ENCODE measurements at regions not wholly inside any gene's neighbourhood (a gene's known extent, or its start where the extent isn't known, plus 50 kb on each side); places are given as distances from the start of the nearest gene placed in this dataset.

DNA sequence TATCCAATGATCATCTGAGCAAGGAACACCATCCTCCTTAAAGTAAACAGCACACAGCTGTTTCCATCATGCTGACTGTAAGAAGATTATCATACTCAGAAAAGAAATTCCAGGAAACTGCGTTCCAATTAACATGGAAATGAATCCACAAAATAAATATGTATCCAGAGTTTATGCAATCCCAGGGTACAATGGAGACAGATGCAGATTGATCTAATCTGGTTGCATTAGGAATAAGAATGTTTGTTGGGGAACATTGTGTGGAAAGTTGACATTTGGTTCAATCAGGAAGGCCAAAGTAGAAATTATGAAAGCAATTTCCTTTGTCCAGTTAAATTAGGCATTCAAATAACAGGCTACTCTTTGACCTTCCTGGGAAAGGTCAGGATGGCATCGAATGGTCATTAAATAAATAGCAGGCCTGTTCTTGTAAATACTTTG lies 236.9 kb upstream of the AMIGO2 start:
- ChIA-PET CTCF (no interaction called here), POLR2A (no interaction called here)
- Histone ChIP-seq H3K36me3 (ENCODE audit: control insufficient read depth in 2 of 2, insufficient read depth in 1 of 2, low read length in 2 of 2) (no peaks in the 10 kb centered on the region), H3K27ac (ENCODE audit: extremely low read depth, low read depth, low read length) (no peak overlapping the region), H3K4me1 (ENCODE audit: control insufficient read depth, insufficient read depth, low read length) (no peaks in the 10 kb centered on the region), H3K4me3 (ENCODE audit: low read depth, low read length) (no peak overlapping the region), H3K9me3 (ENCODE audit: control insufficient read depth, insufficient read depth, low read depth, low read length) (no peaks in the 10 kb centered on the region)
- TF ChIP-seq, protein P1, sequence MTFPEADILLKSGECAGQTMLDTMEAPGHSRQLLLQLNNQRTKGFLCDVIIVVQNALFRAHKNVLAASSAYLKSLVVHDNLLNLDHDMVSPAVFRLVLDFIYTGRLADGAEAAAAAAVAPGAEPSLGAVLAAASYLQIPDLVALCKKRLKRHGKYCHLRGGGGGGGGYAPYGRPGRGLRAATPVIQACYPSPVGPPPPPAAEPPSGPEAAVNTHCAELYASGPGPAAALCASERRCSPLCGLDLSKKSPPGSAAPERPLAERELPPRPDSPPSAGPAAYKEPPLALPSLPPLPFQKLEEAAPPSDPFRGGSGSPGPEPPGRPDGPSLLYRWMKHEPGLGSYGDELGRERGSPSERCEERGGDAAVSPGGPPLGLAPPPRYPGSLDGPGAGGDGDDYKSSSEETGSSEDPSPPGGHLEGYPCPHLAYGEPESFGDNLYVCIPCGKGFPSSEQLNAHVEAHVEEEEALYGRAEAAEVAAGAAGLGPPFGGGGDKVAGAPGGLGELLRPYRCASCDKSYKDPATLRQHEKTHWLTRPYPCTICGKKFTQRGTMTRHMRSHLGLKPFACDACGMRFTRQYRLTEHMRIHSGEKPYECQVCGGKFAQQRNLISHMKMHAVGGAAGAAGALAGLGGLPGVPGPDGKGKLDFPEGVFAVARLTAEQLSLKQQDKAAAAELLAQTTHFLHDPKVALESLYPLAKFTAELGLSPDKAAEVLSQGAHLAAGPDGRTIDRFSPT (tag by site-specific recombination; IDR thresholded peaks at IDR 0.05): no peak
- TF ChIP-seq, protein P2, sequence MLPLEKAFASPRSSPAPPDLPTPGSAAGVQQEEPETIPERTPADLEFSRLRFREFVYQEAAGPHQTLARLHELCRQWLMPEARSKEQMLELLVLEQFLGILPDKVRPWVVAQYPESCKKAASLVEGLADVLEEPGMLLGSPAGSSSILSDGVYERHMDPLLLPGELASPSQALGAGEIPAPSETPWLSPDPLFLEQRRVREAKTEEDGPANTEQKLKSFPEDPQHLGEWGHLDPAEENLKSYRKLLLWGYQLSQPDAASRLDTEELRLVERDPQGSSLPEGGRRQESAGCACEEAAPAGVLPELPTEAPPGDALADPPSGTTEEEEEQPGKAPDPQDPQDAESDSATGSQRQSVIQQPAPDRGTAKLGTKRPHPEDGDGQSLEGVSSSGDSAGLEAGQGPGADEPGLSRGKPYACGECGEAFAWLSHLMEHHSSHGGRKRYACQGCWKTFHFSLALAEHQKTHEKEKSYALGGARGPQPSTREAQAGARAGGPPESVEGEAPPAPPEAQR (tag by site-specific recombination; IDR thresholded peaks at IDR 0.05): no peak
- TF ChIP-seq, protein P3, sequence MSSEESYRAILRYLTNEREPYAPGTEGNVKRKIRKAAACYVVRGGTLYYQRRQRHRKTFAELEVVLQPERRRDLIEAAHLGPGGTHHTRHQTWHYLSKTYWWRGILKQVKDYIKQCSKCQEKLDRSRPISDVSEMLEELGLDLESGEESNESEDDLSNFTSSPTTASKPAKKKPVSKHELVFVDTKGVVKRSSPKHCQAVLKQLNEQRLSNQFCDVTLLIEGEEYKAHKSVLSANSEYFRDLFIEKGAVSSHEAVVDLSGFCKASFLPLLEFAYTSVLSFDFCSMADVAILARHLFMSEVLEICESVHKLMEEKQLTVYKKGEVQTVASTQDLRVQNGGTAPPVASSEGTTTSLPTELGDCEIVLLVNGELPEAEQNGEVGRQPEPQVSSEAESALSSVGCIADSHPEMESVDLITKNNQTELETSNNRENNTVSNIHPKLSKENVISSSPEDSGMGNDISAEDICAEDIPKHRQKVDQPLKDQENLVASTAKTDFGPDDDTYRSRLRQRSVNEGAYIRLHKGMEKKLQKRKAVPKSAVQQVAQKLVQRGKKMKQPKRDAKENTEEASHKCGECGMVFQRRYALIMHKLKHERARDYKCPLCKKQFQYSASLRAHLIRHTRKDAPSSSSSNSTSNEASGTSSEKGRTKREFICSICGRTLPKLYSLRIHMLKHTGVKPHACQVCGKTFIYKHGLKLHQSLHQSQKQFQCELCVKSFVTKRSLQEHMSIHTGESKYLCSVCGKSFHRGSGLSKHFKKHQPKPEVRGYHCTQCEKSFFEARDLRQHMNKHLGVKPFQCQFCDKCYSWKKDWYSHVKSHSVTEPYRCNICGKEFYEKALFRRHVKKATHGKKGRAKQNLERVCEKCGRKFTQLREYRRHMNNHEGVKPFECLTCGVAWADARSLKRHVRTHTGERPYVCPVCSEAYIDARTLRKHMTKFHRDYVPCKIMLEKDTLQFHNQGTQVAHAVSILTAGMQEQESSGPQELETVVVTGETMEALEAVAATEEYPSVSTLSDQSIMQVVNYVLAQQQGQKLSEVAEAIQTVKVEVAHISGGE (tag by site-specific recombination; conservative IDR thresholded peaks at IDR 0.05; ENCODE audit: low read depth): no peak
- TF ChIP-seq ZBTB1 (tag by site-specific recombination; IDR thresholded peaks at IDR 0.05): no peak
- TF ChIP-seq ZSCAN23 (tag by site-specific recombination; IDR thresholded peaks at IDR 0.05): no peak
- no peak for TF ChIP-seq OSR2 (tag by site-specific recombination; IDR thresholded peaks at IDR 0.05)
- TF ChIP-seq ZNF341 (tag by site-specific recombination; IDR thresholded peaks at IDR 0.05; ENCODE audit: low read depth): no peak
- no peak for TF ChIP-seq ZNF529 (tag by site-specific recombination; IDR thresholded peaks at IDR 0.05; ENCODE audit: insufficient replicate concordance)
- TF ChIP-seq SP2 (tag by site-specific recombination; IDR thresholded peaks at IDR 0.05): no peak
- TF ChIP-seq, protein P4, sequence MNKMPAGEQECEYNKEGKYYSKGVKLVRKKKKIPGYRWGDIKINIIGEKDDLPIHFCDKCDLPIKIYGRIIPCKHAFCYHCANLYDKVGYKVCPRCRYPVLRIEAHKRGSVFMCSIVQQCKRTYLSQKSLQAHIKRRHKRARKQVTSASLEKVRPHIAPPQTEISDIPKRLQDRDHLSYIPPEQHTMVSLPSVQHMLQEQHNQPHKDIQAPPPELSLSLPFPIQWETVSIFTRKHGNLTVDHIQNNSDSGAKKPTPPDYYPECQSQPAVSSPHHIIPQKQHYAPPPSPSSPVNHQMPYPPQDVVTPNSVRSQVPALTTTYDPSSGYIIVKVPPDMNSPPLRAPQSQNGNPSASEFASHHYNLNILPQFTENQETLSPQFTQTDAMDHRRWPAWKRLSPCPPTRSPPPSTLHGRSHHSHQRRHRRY (tag by site-specific recombination; IDR thresholded peaks at IDR 0.05): no peak
- TF ChIP-seq ZNF530 (tag by site-specific recombination; IDR thresholded peaks at IDR 0.05; ENCODE audit: low read depth): no peak
- TF ChIP-seq ZNF660 (tag by site-specific recombination; IDR thresholded peaks at IDR 0.05): no peak
- TF ChIP-seq, protein P5, sequence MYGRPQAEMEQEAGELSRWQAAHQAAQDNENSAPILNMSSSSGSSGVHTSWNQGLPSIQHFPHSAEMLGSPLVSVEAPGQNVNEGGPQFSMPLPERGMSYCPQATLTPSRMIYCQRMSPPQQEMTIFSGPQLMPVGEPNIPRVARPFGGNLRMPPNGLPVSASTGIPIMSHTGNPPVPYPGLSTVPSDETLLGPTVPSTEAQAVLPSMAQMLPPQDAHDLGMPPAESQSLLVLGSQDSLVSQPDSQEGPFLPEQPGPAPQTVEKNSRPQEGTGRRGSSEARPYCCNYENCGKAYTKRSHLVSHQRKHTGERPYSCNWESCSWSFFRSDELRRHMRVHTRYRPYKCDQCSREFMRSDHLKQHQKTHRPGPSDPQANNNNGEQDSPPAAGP (tag by site-specific recombination; IDR thresholded peaks at IDR 0.05): no peak
- TF ChIP-seq ZNF391 (tag by site-specific recombination; IDR thresholded peaks at IDR 0.05; ENCODE audit: borderline replicate concordance, low read depth): no peak

DNA sequence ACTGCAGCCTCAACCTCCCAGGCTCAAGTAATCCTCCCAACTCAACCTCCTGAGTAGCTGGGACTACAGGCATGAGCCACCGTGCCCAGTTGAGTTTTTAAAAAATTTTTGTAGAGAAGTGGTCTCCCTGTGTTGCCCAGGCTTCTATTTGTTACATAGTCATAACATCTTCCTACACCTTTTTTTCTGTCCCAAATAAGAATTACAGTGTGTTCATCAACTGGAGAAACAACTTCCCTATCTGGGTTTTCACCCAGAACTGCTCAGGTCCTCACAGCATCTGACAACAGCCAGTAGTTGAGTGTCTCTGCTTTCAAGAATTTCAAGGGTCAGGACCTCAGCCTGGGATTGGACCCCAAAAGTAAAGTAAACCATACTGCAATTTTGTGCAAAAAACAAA lies 235.2 kb upstream of the AMIGO2 start:
- POLR2A ChIA-PET: no interaction called here
- CTCF ChIA-PET: interaction anchor here (0.6 kb wide), 1 partner anchor 1762 kb away, joined by 3 read pairs; no protein-coding TSS in a partner anchor
- no peaks in the 10 kb centered on the region for H3K4me1 ChIP-seq (ENCODE audit: control insufficient read depth, insufficient read depth, low read length)
- no peak overlapping the region for H3K27ac ChIP-seq (ENCODE audit: extremely low read depth, low read depth, low read length)
- no peak overlapping the region for H3K4me3 ChIP-seq (ENCODE audit: low read depth, low read length)
- H3K36me3 ChIP-seq (ENCODE audit: control insufficient read depth in 2 of 2, insufficient read depth in 1 of 2, low read length in 2 of 2): no peaks in the 10 kb centered on the region
- no peaks in the 10 kb centered on the region for H3K9me3 ChIP-seq (ENCODE audit: control insufficient read depth, insufficient read depth, low read depth, low read length)
- no peak for TF ChIP-seq GLI2 (tag by site-specific recombination; IDR thresholded peaks at IDR 0.05; ENCODE audit: borderline replicate concordance, low read depth)
- TF ChIP-seq, protein P6, sequence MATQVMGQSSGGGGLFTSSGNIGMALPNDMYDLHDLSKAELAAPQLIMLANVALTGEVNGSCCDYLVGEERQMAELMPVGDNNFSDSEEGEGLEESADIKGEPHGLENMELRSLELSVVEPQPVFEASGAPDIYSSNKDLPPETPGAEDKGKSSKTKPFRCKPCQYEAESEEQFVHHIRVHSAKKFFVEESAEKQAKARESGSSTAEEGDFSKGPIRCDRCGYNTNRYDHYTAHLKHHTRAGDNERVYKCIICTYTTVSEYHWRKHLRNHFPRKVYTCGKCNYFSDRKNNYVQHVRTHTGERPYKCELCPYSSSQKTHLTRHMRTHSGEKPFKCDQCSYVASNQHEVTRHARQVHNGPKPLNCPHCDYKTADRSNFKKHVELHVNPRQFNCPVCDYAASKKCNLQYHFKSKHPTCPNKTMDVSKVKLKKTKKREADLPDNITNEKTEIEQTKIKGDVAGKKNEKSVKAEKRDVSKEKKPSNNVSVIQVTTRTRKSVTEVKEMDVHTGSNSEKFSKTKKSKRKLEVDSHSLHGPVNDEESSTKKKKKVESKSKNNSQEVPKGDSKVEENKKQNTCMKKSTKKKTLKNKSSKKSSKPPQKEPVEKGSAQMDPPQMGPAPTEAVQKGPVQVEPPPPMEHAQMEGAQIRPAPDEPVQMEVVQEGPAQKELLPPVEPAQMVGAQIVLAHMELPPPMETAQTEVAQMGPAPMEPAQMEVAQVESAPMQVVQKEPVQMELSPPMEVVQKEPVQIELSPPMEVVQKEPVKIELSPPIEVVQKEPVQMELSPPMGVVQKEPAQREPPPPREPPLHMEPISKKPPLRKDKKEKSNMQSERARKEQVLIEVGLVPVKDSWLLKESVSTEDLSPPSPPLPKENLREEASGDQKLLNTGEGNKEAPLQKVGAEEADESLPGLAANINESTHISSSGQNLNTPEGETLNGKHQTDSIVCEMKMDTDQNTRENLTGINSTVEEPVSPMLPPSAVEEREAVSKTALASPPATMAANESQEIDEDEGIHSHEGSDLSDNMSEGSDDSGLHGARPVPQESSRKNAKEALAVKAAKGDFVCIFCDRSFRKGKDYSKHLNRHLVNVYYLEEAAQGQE (tag by site-specific recombination; IDR thresholded peaks at IDR 0.05): no peak
- no peak for TF ChIP-seq PRDM1 (tag by site-specific recombination; IDR thresholded peaks at IDR 0.05)
- TF ChIP-seq, protein P7, sequence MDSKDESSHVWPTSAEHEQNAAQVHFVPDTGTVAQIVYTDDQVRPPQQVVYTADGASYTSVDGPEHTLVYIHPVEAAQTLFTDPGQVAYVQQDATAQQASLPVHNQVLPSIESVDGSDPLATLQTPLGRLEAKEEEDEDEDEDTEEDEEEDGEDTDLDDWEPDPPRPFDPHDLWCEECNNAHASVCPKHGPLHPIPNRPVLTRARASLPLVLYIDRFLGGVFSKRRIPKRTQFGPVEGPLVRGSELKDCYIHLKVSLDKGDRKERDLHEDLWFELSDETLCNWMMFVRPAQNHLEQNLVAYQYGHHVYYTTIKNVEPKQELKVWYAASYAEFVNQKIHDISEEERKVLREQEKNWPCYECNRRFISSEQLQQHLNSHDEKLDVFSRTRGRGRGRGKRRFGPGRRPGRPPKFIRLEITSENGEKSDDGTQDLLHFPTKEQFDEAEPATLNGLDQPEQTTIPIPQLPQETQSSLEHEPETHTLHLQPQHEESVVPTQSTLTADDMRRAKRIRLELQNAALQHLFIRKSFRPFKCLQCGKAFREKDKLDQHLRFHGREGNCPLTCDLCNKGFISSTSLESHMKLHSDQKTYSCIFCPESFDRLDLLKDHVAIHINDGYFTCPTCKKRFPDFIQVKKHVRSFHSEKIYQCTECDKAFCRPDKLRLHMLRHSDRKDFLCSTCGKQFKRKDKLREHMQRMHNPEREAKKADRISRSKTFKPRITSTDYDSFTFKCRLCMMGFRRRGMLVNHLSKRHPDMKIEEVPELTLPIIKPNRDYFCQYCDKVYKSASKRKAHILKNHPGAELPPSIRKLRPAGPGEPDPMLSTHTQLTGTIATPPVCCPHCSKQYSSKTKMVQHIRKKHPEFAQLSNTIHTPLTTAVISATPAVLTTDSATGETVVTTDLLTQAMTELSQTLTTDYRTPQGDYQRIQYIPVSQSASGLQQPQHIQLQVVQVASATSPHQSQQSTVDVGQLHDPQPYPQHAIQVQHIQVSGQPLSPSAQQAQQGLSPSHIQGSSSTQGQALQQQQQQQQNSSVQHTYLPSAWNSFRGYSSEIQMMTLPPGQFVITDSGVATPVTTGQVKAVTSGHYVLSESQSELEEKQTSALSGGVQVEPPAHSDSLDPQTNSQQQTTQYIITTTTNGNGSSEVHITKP (tag by site-specific recombination; IDR thresholded peaks at IDR 0.05): no peak
